HT1080 (cell line): ENCODE measurements at regions not wholly inside any gene's neighbourhood (a gene's known extent, or its start where the extent isn't known, plus 50 kb on each side); places are given as distances from the start of the nearest gene placed in this dataset.
"Not testable (repeated sequence)": the region's sequence is repeated elsewhere in the genome, so short reads cannot be mapped to it uniquely, and the experiment has no call there.

Source experiments
- DNase-seq: peaks from one replicate; pipeline ENCODE4 v3.0.0-alpha.2; 2015; ENCODE audit warnings: low read depth

- no peak for DNase-seq
Observed at GRCh38 chr2:163121483-163121882, 282.9 kb upstream of the KCNH7 start.

- DNase-seq = no peak
Observed at GRCh38 chr2:163119966-163120365, 281.4 kb upstream of the KCNH7 start.

GRCh38 chr2:163086940-163087339 is 248.4 kb upstream of the KCNH7 start:
- no peak for DNase-seq

- not testable (repeated sequence) for DNase-seq
Observed at GRCh38 chr2:163085366-163086024, 246.9 kb upstream of the KCNH7 start.

GRCh38 chr2:163081754-163082153 is 243.2 kb upstream of the KCNH7 start:
- no peak for DNase-seq

GRCh38 chr2:163077241-163077640 is 238.7 kb upstream of the KCNH7 start:
- no peak for DNase-seq

GRCh38 chr2:163066085-163066484 is 227.5 kb upstream of the KCNH7 start:
- no peak for DNase-seq

- no peak for DNase-seq
Observed at GRCh38 chr2:163062524-163062923, 224.0 kb upstream of the KCNH7 start.

- no peak for DNase-seq
Observed at GRCh38 chr2:163046615-163047014, 208.0 kb upstream of the KCNH7 start.

- no peak for DNase-seq
Observed at GRCh38 chr2:163045830-163046229, 207.3 kb upstream of the KCNH7 start.

GRCh38 chr2:163044114-163044513 is 205.5 kb upstream of the KCNH7 start:
- DNase-seq = peak; percentile 15

GRCh38 chr2:163043201-163043600 is 204.6 kb upstream of the KCNH7 start:
- no peak for DNase-seq

- no peak for DNase-seq
Observed at GRCh38 chr2:163039266-163039665, 200.7 kb upstream of the KCNH7 start.

- no peak for DNase-seq
Observed at GRCh38 chr2:163028807-163029206, 190.2 kb upstream of the KCNH7 start.

- not testable (repeated sequence) for DNase-seq
Observed at GRCh38 chr2:163026136-163026775, 187.7 kb upstream of the KCNH7 start.

GRCh38 chr2:163016882-163017281 is 178.3 kb upstream of the KCNH7 start:
- not testable (repeated sequence) for DNase-seq

GRCh38 chr2:163011000-163011399 is 172.4 kb upstream of the KCNH7 start:
- no peak for DNase-seq

- DNase-seq = no peak
Observed at GRCh38 chr2:163008642-163009041, 170.1 kb upstream of the KCNH7 start.

- no peak for DNase-seq
Observed at GRCh38 chr2:162994718-162995117, 156.2 kb upstream of the KCNH7 start.

GRCh38 chr2:162992828-162993227 is 154.3 kb upstream of the KCNH7 start:
- peak; percentile 2 for DNase-seq

- peak; percentile 4 for DNase-seq
Observed at GRCh38 chr2:162989507-162989906, 150.9 kb upstream of the KCNH7 start.

GRCh38 chr2:162974771-162975170 is 136.2 kb upstream of the KCNH7 start:
- no peak for DNase-seq

- no peak for DNase-seq
Observed at GRCh38 chr2:162972383-162972782, 133.8 kb upstream of the KCNH7 start.
